ENCODE measurements at regions not wholly inside any gene's neighbourhood (a gene's known extent, or its start where the extent isn't known, plus 50 kb on each side); places are given as distances from the start of the nearest gene placed in this dataset.

- POLR2A ChIA-PET: no interaction called here
- Histone ChIP-seq H3K79me2 (ENCODE audit: insufficient read depth) (no peaks in the 10 kb centered on the region), H3K27ac (ENCODE audit: low read depth in 2 of 2, low read length in 1 of 2) (no peak overlapping the region), H3K4me2 (no peak overlapping the region), H3K4me3 (ENCODE audit: low read depth in 2 of 2, low read length in 1 of 2) (no peak overlapping the region), H2AFZ (ENCODE audit: low read depth) (no peak overlapping the region), H3K9ac (no peak overlapping the region), H3K36me3 (replicated peaks in 1 of 2; ENCODE audit: control insufficient read depth in 1 of 2, insufficient read depth in 2 of 2, low read length in 1 of 2) (no peaks in the 10 kb centered on the region), H4K20me1 (ENCODE audit: insufficient read depth) (no peaks in the 10 kb centered on the region), H3K9me2 (no peaks in the 10 kb centered on the region), H3K4me1 (ENCODE audit: control insufficient read depth in 1 of 2, insufficient read depth in 2 of 2, low read depth in 1 of 2, low read length in 1 of 2) (no peaks in the 10 kb centered on the region), H3K27me3 (ENCODE audit: insufficient read depth) (peaks cover 8% of the 10 kb centered on the region; the same call in 1 of the 2 replicates), H3K9me3 (no peaks in the 10 kb centered on the region), H3F3A (replicated peaks; ENCODE audit: insufficient read depth) (no peaks in the 10 kb centered on the region)
- TF ChIP-seq CTCF (IDR thresholded peaks at IDR 0.05): 0 out of 2 replicates have a peak, but pooled peaks have one; percentile 10
- TF ChIP-seq GABPA (IDR thresholded peaks at IDR 0.05; ENCODE audit: low read depth): no peak
- 24% methylated on average over 8 of the region's 8 CpGs for WGBS (ENCODE audit: low lambda C conversion rate)
- CTCF ChIA-PET: no interaction called here
- no peak for DNase-seq
Observed at GRCh38 chr21:35730325-35730724, 330.0 kb downstream of the SETD4 start.

DNA sequence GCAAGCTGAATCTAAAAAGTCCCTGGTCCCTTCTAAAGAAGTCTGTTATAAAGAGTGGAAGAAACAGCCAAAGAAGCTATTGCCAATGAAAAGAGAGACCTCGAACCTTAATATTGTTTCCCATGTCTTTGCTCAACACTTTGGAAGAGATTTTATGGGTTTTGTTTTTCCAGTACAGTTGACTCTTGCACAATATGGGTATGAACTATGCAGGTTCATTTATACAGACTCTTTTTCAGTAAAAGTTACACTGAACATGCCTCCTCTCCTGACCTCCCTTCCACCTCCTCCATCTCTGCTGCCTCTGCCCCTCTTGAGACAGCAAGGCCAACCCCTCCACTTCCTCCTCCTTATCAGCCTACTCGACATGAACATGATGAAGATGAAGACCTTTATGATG is 332.5 kb downstream of the SETD4 start:
- DNase-seq: no peak
- no peaks in the 10 kb centered on the region for H3F3A ChIP-seq (replicated peaks; ENCODE audit: insufficient read depth)
- peaks cover 4% of the 10 kb centered on the region; the same call in 1 of the 2 replicates for H3K27me3 ChIP-seq (ENCODE audit: insufficient read depth)
- H4K20me1 ChIP-seq (ENCODE audit: insufficient read depth): no peaks in the 10 kb centered on the region
- 0% methylated on average over 2 of the region's 2 CpGs for WGBS (ENCODE audit: low lambda C conversion rate)
- no peak overlapping the region for H3K27ac ChIP-seq (ENCODE audit: low read depth in 2 of 2, low read length in 1 of 2)
- no peak overlapping the region for H2AFZ ChIP-seq (ENCODE audit: low read depth)
- no peaks in the 10 kb centered on the region for H3K9me3 ChIP-seq
- H3K36me3 ChIP-seq (replicated peaks in 1 of 2; ENCODE audit: control insufficient read depth in 1 of 2, insufficient read depth in 2 of 2, low read length in 1 of 2): no peaks in the 10 kb centered on the region
- ChIA-PET POLR2A (no interaction called here), CTCF (no interaction called here)
- no peaks in the 10 kb centered on the region for H3K79me2 ChIP-seq (ENCODE audit: insufficient read depth)
- no peaks in the 10 kb centered on the region for H3K4me1 ChIP-seq (ENCODE audit: control insufficient read depth in 1 of 2, insufficient read depth in 2 of 2, low read depth in 1 of 2, low read length in 1 of 2)
- TF ChIP-seq IRF3 (IDR thresholded peaks at IDR 0.05; ENCODE audit: low read depth, low read length) (no peak), RCOR1 (IDR thresholded peaks at IDR 0.05; ENCODE audit: low read length) (no peak), POLR2AphosphoS5 (IDR thresholded peaks at IDR 0.05; ENCODE audit: low read depth, low read length) (no peak), YY1 (IDR thresholded peaks at IDR 0.05; ENCODE audit: low read depth) (no peak), JUND (IDR thresholded peaks at IDR 0.05) (no peak), NFIC (IDR thresholded peaks at IDR 0.05; ENCODE audit: borderline replicate concordance) (no peak), TCF12 (IDR thresholded peaks at IDR 0.05) (no peak)
- TF ChIP-seq, protein P1, sequence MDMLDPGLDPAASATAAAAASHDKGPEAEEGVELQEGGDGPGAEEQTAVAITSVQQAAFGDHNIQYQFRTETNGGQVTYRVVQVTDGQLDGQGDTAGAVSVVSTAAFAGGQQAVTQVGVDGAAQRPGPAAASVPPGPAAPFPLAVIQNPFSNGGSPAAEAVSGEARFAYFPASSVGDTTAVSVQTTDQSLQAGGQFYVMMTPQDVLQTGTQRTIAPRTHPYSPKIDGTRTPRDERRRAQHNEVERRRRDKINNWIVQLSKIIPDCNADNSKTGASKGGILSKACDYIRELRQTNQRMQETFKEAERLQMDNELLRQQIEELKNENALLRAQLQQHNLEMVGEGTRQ (IDR thresholded peaks at IDR 0.05; ENCODE audit: borderline replicate concordance, low read depth, low read length): no peak
- no peak overlapping the region for H3K4me2 ChIP-seq
- no peaks in the 10 kb centered on the region for H3K9me2 ChIP-seq
- no peak overlapping the region for H3K9ac ChIP-seq
- no peak overlapping the region for H3K4me3 ChIP-seq (ENCODE audit: low read depth in 2 of 2, low read length in 1 of 2)

Measured in SK-N-SH (cell line).